Mesothelial cell of epicardium (in vitro differentiated cells): ENCODE measurements at regions not wholly inside any gene's neighbourhood (a gene's known extent, or its start where the extent isn't known, plus 50 kb on each side); places are given as distances from the start of the nearest gene placed in this dataset.

Source experiments
- DNase-seq, 2 experiments: peaks; one replicate each; pipeline ENCODE4 v3.0.0; 2021; ENCODE audit warnings: low spot score in 2 of 2; ENCODE audit not compliant: unreplicated experiment in 2 of 2
- H3K27ac Mint-ChIP-seq: 2 replicates; pipeline ENCODE4 v1.8.0; 2021; ENCODE audit warnings: mixed read lengths
- H3K27me3 Mint-ChIP-seq: 2 replicates; pipeline ENCODE4 v1.8.0; 2021; ENCODE audit warnings: low read depth, mixed read lengths
- H3K36me3 Mint-ChIP-seq: 2 replicates; pipeline ENCODE4 v1.8.0; 2021; ENCODE audit warnings: mixed read lengths
- H3K4me1 Mint-ChIP-seq: 2 replicates; pipeline ENCODE4 v1.8.0; 2021; ENCODE audit warnings: mixed read lengths
- H3K4me3 Mint-ChIP-seq: 2 replicates; pipeline ENCODE4 v1.8.0; 2021; ENCODE audit warnings: mild to moderate bottlenecking, moderate library complexity, mixed read lengths
- H3K9me3 Mint-ChIP-seq: 2 replicates; pipeline ENCODE4 v1.8.0; 2021; ENCODE audit warnings: mixed read lengths
- TF ChIP-seq, protein P1 (sequence below): fragments of 200-600 bp; sonication (generic); IDR thresholded peaks from one replicate; pipeline ENCODE4 v1.5.0; 2021; ENCODE audit warnings: antibody characterized with exemption; ENCODE audit not compliant: unreplicated experiment

DNA sequence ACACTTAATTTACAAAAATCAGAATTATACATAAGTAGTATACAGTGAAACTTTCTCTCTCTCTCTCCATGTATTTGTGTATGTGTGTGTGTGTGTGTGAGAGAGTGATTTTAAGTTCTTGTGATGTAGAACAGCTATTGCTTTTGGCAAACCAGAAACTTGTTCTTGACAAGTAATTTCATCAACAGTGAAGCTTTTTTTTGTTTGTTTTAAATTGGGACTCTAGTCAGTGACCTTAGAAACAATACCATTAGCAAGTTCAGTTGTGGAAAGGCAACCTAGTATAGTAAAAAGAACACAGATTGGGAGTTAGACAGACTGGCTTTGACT is 319.1 kb downstream of the PTEN start:
- Mint-ChIP-seq H3K27me3 (peaks cover 3% of the 10 kb centered on the region), H3K4me3 (no peak overlapping the region), H3K27ac (no peak overlapping the region), H3K4me1 (no peaks in the 10 kb centered on the region), H3K9me3 (peaks cover 1% of the 10 kb centered on the region), H3K36me3 (no peaks in the 10 kb centered on the region)
- DNase-seq: no peak
- TF ChIP-seq, protein P1, sequence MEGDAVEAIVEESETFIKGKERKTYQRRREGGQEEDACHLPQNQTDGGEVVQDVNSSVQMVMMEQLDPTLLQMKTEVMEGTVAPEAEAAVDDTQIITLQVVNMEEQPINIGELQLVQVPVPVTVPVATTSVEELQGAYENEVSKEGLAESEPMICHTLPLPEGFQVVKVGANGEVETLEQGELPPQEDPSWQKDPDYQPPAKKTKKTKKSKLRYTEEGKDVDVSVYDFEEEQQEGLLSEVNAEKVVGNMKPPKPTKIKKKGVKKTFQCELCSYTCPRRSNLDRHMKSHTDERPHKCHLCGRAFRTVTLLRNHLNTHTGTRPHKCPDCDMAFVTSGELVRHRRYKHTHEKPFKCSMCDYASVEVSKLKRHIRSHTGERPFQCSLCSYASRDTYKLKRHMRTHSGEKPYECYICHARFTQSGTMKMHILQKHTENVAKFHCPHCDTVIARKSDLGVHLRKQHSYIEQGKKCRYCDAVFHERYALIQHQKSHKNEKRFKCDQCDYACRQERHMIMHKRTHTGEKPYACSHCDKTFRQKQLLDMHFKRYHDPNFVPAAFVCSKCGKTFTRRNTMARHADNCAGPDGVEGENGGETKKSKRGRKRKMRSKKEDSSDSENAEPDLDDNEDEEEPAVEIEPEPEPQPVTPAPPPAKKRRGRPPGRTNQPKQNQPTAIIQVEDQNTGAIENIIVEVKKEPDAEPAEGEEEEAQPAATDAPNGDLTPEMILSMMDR: no peak

DNA sequence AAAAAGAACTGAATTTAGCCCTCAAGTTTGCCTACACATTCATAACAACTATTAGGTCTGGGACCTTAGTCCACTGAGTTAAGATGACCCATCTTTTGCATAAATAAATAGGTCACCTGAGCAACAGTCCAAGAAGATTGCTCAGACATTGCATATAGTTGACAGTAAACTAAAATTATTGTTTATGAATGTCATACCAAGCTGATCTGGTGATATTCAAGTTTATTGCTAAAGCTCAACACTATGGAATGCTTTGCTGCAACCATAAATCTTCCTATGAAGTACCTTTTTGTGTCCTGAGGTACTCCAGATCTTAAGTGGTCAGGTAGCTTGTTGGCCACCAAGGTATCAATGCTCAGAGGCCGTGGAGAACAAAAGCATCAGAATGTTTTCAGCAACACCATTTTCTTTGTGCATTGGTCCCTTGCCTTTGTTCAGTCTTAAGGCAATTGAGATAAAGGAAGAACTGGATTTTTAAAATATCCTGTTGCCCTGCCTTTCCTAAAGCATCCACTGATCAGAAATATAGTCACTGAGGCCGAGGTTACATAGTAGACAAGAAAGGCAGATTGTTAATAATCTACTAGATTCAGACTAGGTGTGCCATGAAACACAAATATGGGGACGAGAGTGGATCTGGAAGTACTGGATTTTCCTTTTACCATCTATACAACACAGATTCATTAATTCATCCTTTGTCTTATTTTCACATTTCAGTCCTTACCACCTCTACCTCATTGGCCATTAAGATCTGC is 321.3 kb downstream of the PTEN start:
- peaks cover 3% of the 10 kb centered on the region for H3K27me3 Mint-ChIP-seq
- H3K4me3 Mint-ChIP-seq: no peak overlapping the region
- H3K27ac Mint-ChIP-seq: no peak overlapping the region
- H3K9me3 Mint-ChIP-seq: no peaks in the 10 kb centered on the region
- H3K36me3 Mint-ChIP-seq: no peaks in the 10 kb centered on the region
- DNase-seq: no peak
- TF ChIP-seq, protein P1: no peak
- no peaks in the 10 kb centered on the region for H3K4me1 Mint-ChIP-seq

DNA sequence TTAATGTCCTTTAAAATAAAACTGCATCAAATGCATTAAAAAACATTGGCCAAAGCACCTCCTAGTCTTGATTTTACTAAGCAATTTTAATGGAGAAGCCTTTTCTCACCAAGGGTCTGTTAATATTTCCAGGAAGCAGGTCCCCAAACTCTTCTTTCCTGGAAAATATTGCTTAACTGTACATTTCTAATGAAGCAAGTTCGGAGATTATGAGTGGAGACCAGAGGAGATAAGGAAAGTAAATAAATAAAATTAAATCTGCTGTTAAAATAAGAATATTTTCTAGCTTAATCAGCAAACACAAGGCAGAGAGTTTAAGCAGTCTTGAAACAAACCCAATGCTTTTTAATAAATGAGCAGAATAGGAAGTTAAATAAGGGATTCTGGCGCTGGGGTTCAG is 322.4 kb downstream of the PTEN start:
- no peak for DNase-seq
- peaks cover 3% of the 10 kb centered on the region for H3K27me3 Mint-ChIP-seq
- TF ChIP-seq, protein P1: no peak
- no peaks in the 10 kb centered on the region for H3K9me3 Mint-ChIP-seq
- H3K27ac Mint-ChIP-seq: no peak overlapping the region
- H3K4me1 Mint-ChIP-seq: no peaks in the 10 kb centered on the region
- H3K36me3 Mint-ChIP-seq: no peaks in the 10 kb centered on the region
- H3K4me3 Mint-ChIP-seq: no peak overlapping the region

DNA sequence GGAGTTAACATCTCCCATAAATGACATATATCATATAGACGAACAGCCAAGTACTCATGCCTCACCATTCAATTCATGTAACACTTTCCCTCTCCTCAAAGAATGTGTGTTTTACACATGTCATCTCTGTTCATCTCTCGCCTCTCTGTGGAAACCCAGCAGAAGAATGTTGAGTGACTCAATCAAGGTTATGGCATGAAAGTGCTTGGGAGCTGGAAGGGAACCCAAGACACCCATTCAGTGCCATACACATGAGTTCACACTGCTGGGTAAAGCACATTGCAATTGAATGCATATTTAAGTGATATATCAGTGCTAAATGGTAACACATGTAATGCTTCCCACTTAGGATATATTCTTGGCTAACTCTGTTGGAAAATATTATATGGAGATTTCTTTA is 322.9 kb downstream of the PTEN start:
- no peaks in the 10 kb centered on the region for H3K9me3 Mint-ChIP-seq
- DNase-seq: no peak

DNA sequence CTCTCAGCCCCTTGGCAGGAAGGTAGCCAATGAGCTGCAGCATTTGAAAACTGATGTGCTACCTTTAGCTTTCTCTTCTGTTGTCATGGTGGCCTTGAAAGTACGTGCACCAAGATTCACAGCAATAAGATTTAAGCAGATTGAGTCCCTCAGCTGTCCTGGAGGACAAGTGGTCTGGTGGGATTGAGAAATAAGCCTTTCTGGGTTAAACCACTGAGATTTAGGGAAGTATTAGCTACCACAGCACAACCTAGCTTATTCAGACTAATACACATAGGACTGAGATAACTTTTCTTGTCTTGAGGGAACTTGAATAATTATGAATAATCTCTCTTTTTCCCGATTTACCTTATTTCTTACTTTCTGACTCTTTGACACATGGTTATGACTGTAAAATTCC is 324.0 kb downstream of the PTEN start:
- Mint-ChIP-seq H3K4me3 (no peak overlapping the region), H3K27ac (no peak overlapping the region), H3K36me3 (no peaks in the 10 kb centered on the region), H3K4me1 (no peaks in the 10 kb centered on the region), H3K9me3 (no peaks in the 10 kb centered on the region), H3K27me3 (peaks cover 3% of the 10 kb centered on the region)
- DNase-seq: no peak
- TF ChIP-seq, protein P1: no peak

More for the DNA sequence above, 322.9 kb downstream of the PTEN start:
- TF ChIP-seq, protein P1: no peak
- H3K4me1 Mint-ChIP-seq: no peaks in the 10 kb centered on the region
- H3K27ac Mint-ChIP-seq: no peak overlapping the region
- no peak overlapping the region for H3K4me3 Mint-ChIP-seq
- no peaks in the 10 kb centered on the region for H3K36me3 Mint-ChIP-seq
- H3K27me3 Mint-ChIP-seq: peaks cover 3% of the 10 kb centered on the region

DNA sequence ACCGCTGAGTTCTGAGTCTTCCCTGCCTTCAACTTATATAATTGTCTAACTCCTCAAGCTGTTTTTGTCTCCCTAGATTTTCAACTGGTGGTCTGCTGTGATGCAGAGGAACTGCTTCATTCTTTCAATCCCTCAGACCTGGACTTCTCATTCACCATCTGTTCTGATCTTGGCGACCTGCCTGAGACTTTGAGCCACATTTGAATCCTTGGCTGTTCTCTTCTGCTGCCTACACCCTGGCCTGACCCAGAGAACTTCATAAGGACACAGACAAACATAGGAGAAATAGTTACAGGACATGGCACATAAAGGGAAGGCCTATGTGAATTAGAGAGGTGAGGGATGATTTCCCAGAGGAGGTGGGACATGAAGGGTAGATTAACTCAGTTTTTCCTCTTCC is 326.7 kb downstream of the PTEN start:
- Mint-ChIP-seq H3K9me3 (no peaks in the 10 kb centered on the region), H3K27me3 (peaks cover 5% of the 10 kb centered on the region), H3K27ac (no peak overlapping the region), H3K4me3 (no peak overlapping the region), H3K36me3 (no peaks in the 10 kb centered on the region), H3K4me1 (peaks cover 2% of the 10 kb centered on the region)
- TF ChIP-seq, protein P1: no peak
- no peak for DNase-seq
